ENCODE measurements at regions not wholly inside any gene's neighbourhood (a gene's known extent, or its start where the extent isn't known, plus 50 kb on each side); places are given as distances from the start of the nearest gene placed in this dataset.

DNA sequence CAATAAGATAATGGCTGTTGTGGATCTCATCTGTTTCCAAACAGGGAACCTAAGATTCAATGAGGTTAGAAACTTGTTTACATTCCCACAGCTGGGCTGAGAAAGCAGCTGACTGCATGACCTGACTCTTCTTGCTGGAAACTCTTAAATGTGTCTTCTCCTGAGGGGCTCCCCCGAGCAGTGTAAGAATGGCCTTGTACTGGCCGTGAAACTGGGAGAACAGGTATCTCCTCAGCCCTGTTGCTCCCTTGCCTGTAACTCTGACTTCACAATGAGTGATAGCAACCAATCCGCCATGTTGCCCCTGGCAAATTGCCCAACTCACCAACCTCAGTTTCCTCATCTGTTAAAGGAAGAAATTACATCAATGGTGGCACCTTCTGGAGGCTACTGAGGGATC, 59.1 kb upstream of the CCL2 start:
- TF ChIP-seq POLR2A (IDR thresholded peaks at IDR 0.05), result no peak
- no peak for TF ChIP-seq EP300 (IDR thresholded peaks at IDR 0.05)

Data from gastroesophageal sphincter (tissue), 2 donors.